Sigmoid colon (tissue), 4 donors: ENCODE measurements at regions not wholly inside any gene's neighbourhood (a gene's known extent, or its start where the extent isn't known, plus 50 kb on each side); places are given as distances from the start of the nearest gene placed in this dataset.

ENCODE experiments used
- POLR2AphosphoS5 ChIP-seq, 4 donors: sonication (generic); formaldehyde crosslinking; IDR thresholded peaks; one replicate each; pipeline ENCODE4 v1.6.1; 2017; ENCODE audit warnings: antibody characterized with exemption in 4 of 4
- TF ChIP-seq, protein P1 (sequence below), 4 experiments: fragments of 450-650 bp in 3 of 4; fragments of 200-600 bp in 1 of 4; IDR thresholded peaks; one replicate each; pipeline ENCODE4 v1.5.1; 2016 to 2019; ENCODE audit warnings: antibody characterized with exemption in 4 of 4, mild to moderate bottlenecking in 3 of 4, moderate library complexity in 2 of 4

- TF ChIP-seq POLR2AphosphoS5 (IDR thresholded peaks at IDR 0.05): no peak
- TF ChIP-seq, protein P1, sequence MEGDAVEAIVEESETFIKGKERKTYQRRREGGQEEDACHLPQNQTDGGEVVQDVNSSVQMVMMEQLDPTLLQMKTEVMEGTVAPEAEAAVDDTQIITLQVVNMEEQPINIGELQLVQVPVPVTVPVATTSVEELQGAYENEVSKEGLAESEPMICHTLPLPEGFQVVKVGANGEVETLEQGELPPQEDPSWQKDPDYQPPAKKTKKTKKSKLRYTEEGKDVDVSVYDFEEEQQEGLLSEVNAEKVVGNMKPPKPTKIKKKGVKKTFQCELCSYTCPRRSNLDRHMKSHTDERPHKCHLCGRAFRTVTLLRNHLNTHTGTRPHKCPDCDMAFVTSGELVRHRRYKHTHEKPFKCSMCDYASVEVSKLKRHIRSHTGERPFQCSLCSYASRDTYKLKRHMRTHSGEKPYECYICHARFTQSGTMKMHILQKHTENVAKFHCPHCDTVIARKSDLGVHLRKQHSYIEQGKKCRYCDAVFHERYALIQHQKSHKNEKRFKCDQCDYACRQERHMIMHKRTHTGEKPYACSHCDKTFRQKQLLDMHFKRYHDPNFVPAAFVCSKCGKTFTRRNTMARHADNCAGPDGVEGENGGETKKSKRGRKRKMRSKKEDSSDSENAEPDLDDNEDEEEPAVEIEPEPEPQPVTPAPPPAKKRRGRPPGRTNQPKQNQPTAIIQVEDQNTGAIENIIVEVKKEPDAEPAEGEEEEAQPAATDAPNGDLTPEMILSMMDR (IDR thresholded peaks at IDR 0.05): no peak
These were observed 216.7 kb downstream of the PMP22 start for GRCh38 chr17:15048381-15048780.
